Uterus (tissue), 3 donors: ENCODE measurements at regions not wholly inside any gene's neighbourhood (a gene's known extent, or its start where the extent isn't known, plus 50 kb on each side); places are given as distances from the start of the nearest gene placed in this dataset.

Experiments
- DNase-seq, 2 donors: peaks; one replicate each; pipeline ENCODE4 v3.0.0-alpha.2; 2019 to 2020
- H3K27ac ChIP-seq, 2 donors: fragments of 200-600 bp; sonication (generic); 1 replicate in 1 of 2; 2 replicates in 1 of 2; pipeline ENCODE4 v1.5.1; 2016 to 2018
- H3K27me3 ChIP-seq, 2 donors: fragments of 200-600 bp; sonication (generic); one replicate each; pipeline ENCODE4 v1.5.1; 2018 to 2019; ENCODE audit warnings: control low read depth in 1 of 2
- H3K36me3 ChIP-seq, 2 donors: fragments of 200-600 bp; sonication (generic); one replicate each; pipeline ENCODE4 v1.5.1; 2019; ENCODE audit warnings: control low read depth in 1 of 2
- H3K4me1 ChIP-seq, 2 donors: fragments of 200-600 bp; sonication (generic); one replicate each; pipeline ENCODE4 v1.5.1; 2018 to 2019; ENCODE audit warnings: control low read depth in 1 of 2
- H3K4me3 ChIP-seq, 2 donors: fragments of 200-600 bp; sonication (generic); 1 replicate in 1 of 2; 2 replicates in 1 of 2; pipeline ENCODE4 v1.5.1; 2018 to 2019; ENCODE audit warnings: mild to moderate bottlenecking in 1 of 2
- H3K9me3 ChIP-seq, 2 donors: fragments of 200-600 bp; sonication (generic); one replicate each; pipeline ENCODE4 v1.5.1; 2019; ENCODE audit warnings: control low read depth in 1 of 2
- CTCF ChIP-seq, 4 experiments: fragments of 200-600 bp in 2 of 4; fragments of 450-650 bp in 2 of 4; sonication (generic) in 2 of 4; IDR thresholded peaks; one replicate each; pipeline ENCODE4 v1.5.1; 2016 to 2019; ENCODE audit warnings: antibody characterized with exemption in 4 of 4, mild to moderate bottlenecking in 2 of 4, moderate library complexity in 1 of 4
- POLR2A ChIP-seq, 2 donors: fragments of 450-650 bp; IDR thresholded peaks; one replicate each; pipeline ENCODE4 v1.6.1; 2016; ENCODE audit warnings: antibody characterized with exemption in 2 of 2, mild to moderate bottlenecking in 1 of 2, moderate library complexity in 1 of 2
- intact Hi-C: fragments of 100-400 bp; cut with DNase I; formaldehyde crosslinking; loops from one replicate; pipeline ENCODE4 v1.15.1; 2023; ENCODE audit warnings: low total_unique reads
- donor health status: DM: yes; HTN: yes; CAD: no.

GRCh38 chr13:85076343-85076742 lies 722.9 kb downstream of the SLITRK6 start:
- Histone ChIP-seq H3K4me1 (no peaks in the 10 kb centered on the region), H3K27ac (no peak overlapping the region), H3K27me3 (no peaks in the 10 kb centered on the region), H3K4me3 (no peak overlapping the region), H3K9me3 (no peaks in the 10 kb centered on the region), H3K36me3 (no peaks in the 10 kb centered on the region)
- TF ChIP-seq CTCF (IDR thresholded peaks at IDR 0.05), result no peak
- TF ChIP-seq POLR2A (IDR thresholded peaks at IDR 0.05), result no peak
- no peak for DNase-seq
- intact Hi-C loops, result no loop called here

DNA sequence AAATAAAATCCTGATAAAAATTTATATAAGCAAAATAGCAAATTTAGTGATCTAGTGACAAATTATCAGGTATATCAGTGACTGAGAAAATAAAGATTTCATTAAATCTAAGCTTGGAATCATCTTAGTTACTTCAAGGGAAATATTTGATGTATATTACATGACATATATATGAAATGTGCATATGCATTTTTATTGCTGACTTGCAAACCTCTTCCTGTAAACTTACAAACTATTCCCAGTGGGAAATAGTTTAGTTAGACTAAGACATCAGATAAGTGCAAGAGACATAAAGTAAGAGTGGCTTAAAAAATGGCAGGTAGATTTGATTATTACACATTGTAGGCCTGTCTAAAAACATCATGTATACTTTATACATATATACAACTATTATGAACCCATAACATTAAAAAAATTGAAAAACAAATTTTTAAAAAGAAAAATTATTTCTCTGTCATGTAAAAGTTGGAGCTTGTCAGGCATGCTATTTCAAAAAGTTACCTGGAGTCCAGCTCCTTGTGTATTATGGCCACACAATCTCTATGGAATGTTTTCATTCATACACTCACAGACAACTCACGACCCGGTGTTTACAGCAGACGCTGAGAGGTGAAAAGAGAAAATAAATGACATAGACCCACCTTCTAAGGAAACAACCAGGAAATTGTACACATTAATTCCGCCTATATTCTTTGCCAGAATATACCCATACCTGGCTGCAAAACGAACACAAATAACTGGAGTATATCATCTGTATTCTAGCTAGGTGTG lies 724.5 kb downstream of the SLITRK6 start:
- Histone ChIP-seq H3K4me3 (no peak overlapping the region), H3K9me3 (no peaks in the 10 kb centered on the region), H3K4me1 (no peaks in the 10 kb centered on the region), H3K36me3 (no peaks in the 10 kb centered on the region), H3K27ac (no peak overlapping the region), H3K27me3 (no peaks in the 10 kb centered on the region)
- DNase-seq, result no peak
- intact Hi-C loops, result no loop called here
- no peak for TF ChIP-seq POLR2A (IDR thresholded peaks at IDR 0.05)
- no peak for TF ChIP-seq CTCF (IDR thresholded peaks at IDR 0.05)

DNA sequence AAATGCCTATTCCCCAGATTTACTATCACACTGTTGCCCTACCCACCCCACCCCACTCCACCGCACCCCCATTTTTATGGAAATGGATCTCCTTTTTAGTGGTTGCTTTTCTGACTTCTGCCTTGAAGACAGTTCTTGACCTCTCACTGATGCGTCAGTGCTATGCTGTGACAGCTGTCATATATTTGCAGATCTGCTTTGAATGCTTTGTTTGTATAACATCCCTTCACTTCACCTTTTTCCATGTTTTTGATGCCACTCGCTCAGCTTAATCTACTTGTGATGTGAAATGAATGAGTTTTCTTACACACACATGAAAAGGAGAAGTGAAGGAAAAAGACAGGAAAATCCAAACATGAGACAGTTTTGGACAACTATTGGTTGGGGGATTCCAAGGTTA lies 731.0 kb downstream of the SLITRK6 start:
- H3K4me3 ChIP-seq, result no peak overlapping the region
- no peaks in the 10 kb centered on the region for H3K27me3 ChIP-seq
- no peaks in the 10 kb centered on the region for H3K9me3 ChIP-seq
- intact Hi-C loops, result no loop called here
- no peak overlapping the region for H3K27ac ChIP-seq
- no peak for TF ChIP-seq POLR2A (IDR thresholded peaks at IDR 0.05)
- TF ChIP-seq CTCF (IDR thresholded peaks at IDR 0.05), result no peak
- H3K36me3 ChIP-seq, result no peaks in the 10 kb centered on the region
- H3K4me1 ChIP-seq, result no peaks in the 10 kb centered on the region
- DNase-seq, result no peak

DNA sequence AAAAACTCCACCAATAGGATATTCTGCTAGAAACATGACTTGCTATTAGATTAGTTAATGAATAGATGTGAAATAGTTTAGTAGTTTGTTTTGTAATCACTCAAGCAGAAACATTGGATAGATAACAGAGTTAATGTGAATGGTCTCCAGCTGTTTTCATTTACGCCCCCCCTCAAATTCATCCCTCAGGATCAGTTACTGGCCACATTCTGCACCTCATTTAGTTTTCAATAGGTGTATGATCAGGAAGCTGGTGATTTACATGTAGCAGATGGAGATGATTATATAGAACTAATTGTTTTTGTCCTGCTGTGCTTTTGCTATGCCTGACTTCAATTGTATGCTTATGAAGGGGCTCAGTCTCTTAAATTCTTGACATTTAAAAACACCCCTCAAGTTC lies 759.0 kb downstream of the SLITRK6 start:
- intact Hi-C loops, result no loop called here
- TF ChIP-seq CTCF (IDR thresholded peaks at IDR 0.05) (no peak), POLR2A (IDR thresholded peaks at IDR 0.05) (no peak)
- no peak for DNase-seq
- Histone ChIP-seq H3K27ac (no peak overlapping the region), H3K36me3 (no peaks in the 10 kb centered on the region), H3K27me3 (no peaks in the 10 kb centered on the region), H3K4me3 (no peak overlapping the region), H3K9me3 (no peaks in the 10 kb centered on the region), H3K4me1 (no peaks in the 10 kb centered on the region)

DNA sequence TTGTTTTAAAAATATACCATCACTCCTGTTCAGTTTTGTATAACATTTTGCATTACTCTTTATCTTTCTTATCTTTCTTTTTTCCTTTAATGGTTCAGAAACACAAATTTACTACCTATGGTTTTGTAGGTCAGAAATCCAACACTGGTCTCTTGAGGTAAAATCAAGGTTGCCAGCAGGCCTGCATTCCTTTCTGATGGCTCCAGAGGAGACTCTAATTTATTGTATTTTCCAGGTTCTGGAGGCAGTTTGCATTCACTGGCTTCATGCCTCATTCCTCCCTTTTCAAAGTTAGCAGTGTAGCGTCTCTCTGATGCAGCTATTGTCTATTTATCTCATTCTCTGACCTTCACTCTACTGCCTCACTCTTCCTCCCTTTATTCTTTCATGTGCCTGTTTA lies 767.4 kb downstream of the SLITRK6 start:
- Histone ChIP-seq H3K4me3 (no peak overlapping the region), H3K4me1 (no peaks in the 10 kb centered on the region), H3K27me3 (no peaks in the 10 kb centered on the region), H3K27ac (no peak overlapping the region), H3K9me3 (no peaks in the 10 kb centered on the region), H3K36me3 (no peaks in the 10 kb centered on the region)
- DNase-seq, result no peak
- intact Hi-C loops, result no loop called here
- TF ChIP-seq CTCF (IDR thresholded peaks at IDR 0.05) (no peak), POLR2A (IDR thresholded peaks at IDR 0.05) (no peak)
